NCI-H1417 (cell line): ENCODE measurements at regions not wholly inside any gene's neighbourhood (a gene's known extent, or its start where the extent isn't known, plus 50 kb on each side); places are given as distances from the start of the nearest gene placed in this dataset.

Experiments used
- DNase-seq, 3 experiments: peaks; one replicate each; lab custom pipeline; 2025; lab: John Stamatoyannopoulos, UW

DNA sequence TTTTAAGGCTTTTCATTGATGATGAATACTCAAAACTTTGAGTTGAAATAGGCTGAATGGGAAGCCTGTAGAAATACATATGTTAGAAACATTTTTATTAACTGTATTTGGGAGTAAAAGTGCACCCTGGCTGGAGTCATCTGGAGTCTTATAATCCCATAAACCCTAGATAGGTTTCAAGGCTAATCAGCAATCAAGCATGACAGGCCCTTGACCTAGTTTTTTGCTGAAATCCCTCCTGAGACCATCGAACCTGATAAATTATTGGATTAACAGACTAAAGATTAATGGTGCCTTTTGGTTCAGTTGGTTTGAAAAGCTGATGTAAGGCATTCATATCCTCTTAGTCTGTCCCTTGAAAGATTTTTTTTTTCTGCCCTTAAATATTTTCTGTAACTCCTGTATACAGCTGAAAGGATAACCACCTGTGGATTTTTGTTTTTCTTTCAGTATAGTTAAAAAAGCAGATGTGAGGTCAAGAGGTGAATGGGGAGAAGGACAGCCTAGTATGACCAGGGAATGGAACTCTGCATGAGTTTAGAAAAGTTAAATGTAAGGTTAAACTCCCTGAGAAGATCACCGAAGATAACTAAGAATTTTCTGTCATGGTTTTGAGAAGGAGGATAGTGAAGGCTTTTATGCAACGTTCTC, 69.4 kb upstream of the STXBP5L start:
- DNase-seq, result no peak

DNA sequence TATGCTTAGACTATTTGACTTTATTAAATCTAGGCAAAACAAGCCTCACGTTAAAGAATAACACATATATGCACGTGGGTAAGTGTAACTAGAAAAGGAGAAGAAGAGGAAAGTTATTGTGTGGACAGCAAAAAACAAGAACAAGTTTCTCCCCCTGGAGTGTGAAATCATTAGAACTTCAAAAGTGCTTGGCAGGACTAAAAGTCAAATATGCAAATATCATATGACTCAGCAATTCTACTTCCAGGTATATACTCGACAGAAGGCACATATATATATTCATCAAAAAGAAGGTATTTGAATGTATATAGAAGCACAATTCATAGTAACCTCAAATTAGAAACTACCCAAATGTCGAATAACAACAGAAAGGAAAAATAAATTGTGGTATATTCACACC, 68.9 kb upstream of the STXBP5L start:
- no peak for DNase-seq

DNA sequence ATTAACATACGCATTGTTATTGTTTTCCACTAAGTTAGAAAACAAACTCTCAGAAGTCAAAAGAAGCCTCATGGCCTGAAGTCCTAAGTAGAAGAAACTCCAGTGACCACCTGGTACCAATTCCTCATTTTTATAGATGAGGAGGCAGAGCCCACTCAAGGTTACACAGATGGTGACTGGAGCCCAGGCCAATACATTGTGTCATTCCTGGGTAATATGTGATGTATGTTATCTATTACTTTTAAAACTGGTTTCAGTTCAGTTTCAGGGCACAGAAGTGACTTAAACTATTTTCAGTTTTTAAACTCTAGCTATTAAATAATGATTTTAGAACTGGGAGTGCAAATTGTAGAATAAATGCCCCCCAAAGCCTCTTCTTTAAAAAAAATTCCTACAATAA, 66.7 kb upstream of the STXBP5L start:
- DNase-seq, result no peak

DNA sequence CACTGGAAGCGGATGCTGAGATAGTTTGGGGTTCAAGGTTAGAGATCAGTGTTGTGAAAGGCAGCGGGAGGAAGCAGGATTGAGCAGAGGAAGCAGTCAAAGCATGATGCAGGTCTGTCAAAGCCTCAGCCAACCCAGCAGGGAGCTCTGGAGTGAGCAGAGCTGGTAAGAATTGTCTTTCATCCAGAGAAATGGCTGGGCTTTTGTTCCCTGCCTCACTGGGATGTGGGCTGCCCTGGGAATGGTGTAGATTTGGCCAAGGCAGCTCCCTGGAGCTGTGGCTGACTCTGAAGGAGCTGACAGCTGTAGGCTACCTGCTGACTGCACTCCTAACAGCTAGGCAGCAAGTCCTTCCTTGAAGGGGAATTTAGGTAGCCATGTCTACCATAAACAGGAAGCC, 61.9 kb upstream of the STXBP5L start:
- no peak for DNase-seq

DNA sequence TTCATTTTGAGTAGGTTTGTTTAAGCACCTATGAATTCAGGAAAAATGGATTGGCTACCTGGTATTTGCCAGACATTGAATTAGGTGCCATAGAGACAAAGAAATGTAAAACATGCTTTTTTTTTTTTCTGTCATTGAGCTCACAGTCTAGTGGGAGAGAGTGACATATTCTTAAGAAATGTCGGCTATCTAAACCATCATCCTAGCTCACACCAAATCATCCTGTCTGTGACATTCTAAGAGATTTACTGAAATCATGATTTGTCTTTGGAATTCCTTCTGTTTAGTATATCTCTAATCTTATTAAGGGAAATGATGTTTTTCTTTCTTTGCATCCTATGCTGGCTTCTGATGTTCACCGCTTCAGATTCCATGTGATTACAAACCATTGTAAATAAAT, 59.5 kb upstream of the STXBP5L start:
- DNase-seq, result no peak

DNA sequence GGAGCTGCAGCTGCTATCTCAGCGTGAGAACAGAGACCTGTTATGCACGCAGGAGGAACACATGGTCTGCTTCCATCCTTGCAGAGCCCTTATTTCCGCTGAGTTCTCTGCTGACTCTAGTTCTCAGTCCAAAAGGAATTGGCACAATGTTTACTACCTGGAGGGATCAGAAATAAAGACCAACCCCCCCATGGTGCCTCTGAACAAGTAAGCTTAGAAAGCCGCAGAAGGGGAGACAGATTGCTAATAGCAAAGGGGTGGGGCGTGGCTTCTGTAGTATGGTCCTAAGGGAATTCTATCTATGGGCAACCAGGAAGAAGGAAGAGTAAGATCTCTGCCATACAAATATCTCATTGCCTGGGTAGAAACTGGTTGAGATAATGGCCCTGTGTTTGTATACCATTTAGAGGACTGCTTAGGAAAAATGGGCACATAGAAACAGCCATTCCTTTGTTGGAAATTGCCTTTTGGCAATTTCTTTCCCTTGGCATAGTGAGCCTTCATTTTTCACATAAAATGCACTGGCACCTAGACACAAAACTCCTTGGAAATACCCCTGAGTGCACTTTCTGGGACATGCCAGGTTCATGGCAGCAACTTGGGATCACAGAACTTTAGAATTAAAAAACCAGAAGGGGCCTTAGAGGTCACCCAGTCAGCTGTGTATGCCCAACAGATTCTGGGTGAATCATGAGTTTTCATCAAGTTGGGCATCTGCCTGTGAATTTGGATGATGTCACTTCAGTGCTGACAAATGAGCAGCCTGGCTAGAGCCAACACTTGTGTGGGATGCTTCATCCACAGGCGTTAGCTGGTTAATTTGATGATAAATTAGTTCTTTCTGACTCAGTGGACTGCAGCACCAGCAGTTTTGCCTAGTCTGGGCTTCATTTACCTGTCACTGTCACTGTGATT, 57.4 kb upstream of the STXBP5L start:
- peak in 1 of 3 experiments; percentile 64 for DNase-seq

DNA sequence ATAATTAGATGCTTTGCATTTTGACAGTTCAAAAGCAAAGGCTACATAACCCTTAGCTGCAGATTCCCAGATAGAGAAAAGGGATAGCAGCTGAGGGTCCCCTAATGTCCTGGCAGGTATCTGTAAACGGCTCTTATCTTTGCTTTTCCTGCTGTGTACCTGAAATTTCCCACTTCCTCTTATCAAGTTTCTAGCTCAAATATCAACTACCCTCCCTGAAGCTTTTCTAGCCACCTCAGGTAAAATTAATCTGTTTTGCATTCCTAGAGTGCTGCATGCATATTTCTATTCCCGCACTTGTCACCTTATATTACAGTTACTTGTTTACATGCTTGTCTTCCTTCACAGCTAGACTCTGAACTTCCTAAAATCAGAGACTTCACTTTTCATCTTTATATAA, 55.6 kb upstream of the STXBP5L start:
- DNase-seq, result no peak

DNA sequence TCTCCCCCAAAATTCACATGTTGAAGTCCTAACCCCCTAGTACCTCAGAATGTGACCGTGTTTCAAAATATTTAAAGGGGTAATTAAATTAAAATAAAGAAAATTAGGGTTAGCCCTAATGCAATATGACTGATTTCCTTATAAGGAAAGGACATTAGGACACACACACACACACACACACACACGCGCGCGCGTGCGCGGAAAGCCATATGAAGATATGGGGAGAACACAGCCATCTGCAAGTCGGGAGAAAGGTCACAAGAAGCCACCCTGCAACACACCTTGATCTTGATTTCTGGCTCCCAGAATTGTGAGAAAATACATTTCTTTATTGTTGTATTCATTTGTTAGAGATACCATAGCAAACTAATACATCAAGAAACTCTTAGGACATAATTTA, 54.6 kb upstream of the STXBP5L start:
- DNase-seq, result no peak

DNA sequence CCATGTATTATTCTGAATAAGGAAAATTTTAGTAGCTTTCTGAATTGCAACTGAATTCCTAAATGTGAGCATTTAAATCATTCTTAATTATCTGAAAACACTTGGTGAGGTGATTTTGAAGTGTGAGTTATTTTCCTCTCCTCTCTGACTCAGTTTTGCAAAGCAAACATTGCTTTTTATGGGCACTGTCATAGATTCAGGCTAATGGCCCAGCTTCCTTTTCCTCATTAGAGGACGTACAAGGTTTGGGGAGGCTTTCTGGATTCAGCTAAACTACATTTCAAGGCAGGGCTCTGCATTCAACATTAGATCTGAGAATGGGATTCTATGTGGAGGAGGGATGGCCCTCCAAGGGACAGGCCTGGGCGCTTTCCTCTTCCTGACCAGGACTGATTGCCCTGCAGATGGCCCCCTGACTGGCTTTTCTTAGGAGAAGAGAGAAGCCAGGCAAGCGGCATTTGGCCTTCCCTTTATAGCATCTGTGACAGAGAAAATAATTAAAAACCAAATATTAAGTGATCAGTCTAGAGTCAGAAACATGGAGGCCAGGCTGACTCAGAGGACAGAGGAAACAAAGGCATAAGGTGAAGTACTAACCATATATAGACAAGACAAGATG, 53.0 kb upstream of the STXBP5L start:
- no peak for DNase-seq

DNA sequence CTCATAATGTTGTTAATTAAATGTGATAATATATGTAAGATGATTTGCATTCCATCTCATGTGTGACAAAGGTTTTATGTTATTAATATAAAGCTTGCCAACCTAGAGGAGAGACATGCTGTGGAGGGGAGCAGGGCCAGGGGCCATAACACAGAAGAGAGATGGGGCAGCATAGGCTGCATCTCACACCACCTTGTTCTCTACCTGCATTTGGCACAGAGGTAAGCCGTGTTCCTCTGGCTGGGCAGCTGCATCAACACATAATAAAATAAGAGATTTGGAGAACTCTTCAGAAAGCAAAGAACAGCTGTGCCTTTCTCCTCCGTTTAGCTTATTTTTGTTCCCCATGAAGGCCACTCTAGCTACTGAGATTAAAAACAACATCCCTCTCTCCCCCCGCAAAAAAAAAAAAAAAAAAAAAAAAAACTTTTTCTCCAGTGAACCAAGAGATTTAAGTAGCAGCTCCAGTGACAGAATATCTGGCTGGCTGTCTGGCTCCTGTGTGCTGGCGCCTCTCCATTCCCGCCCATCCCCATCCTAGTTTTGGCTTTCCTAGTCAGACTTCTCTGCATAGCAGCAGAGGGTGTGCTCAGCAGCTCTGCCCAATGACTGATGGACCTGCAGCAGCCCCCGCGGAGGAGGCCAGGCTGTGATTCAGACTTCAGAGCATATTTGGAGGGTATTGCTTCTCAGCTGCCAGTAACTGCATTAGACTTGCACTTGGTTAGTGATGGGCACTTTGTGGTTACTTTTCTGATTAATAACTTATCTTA, 52.2 kb upstream of the STXBP5L start:
- DNase-seq, result no peak
